Lung (tissue), 11 donors: ENCODE measurements at regions not wholly inside any gene's neighbourhood (a gene's known extent, or its start where the extent isn't known, plus 50 kb on each side); places are given as distances from the start of the nearest gene placed in this dataset.

ENCODE experiments used
- ATAC-seq: fragments of 200-7000 bp; cut with Tn5 transposase; one replicate; pipeline ENCODE4 v1.9.1; 2020; ENCODE audit warnings: moderate number of reproducible peaks; ENCODE audit not compliant: insufficient read depth, low FRiP score
- DNase-seq, 3 donors: peaks; one replicate each; pipeline ENCODE4 v3.0.0-alpha.2; 2013 to 2017
- H3K27ac ChIP-seq, 2 donors: one replicate each; pipeline ENCODE4 v1.5.1; 2013; ENCODE audit warnings: mild to moderate bottlenecking in 2 of 2, moderate library complexity in 2 of 2, control low read depth in 1 of 2, inconsistent platforms in 1 of 2, low read depth in 1 of 2, low read length in 1 of 2
- H3K27me3 ChIP-seq, 3 donors: one replicate each; pipeline ENCODE4 v1.5.1; 2013; ENCODE audit warnings: low read length in 2 of 3; ENCODE audit not compliant: control insufficient read depth in 3 of 3, insufficient read depth in 3 of 3
- H3K36me3 ChIP-seq, 4 donors: one replicate each; pipeline ENCODE4 v1.5.1; 2013; ENCODE audit warnings: low read length in 4 of 4, mild to moderate bottlenecking in 1 of 4, moderate library complexity in 1 of 4; ENCODE audit not compliant: control insufficient read depth in 4 of 4, insufficient read depth in 4 of 4
- H3K4me1 ChIP-seq, 5 donors: one replicate each; pipeline ENCODE4 v1.5.1; 2013; ENCODE audit warnings: low read length in 5 of 5, mild to moderate bottlenecking in 2 of 5, moderate library complexity in 1 of 5; ENCODE audit not compliant: control insufficient read depth in 5 of 5, insufficient read depth in 5 of 5
- H3K4me3 ChIP-seq: one replicate; pipeline ENCODE4 v1.5.1; 2013; ENCODE audit warnings: mild to moderate bottlenecking, control low read depth, moderate library complexity
- H3K9ac ChIP-seq, 2 donors: one replicate each; pipeline ENCODE4 v1.5.1; 2013; ENCODE audit warnings: low read length in 2 of 2, control low read depth in 1 of 2; ENCODE audit not compliant: insufficient read depth in 1 of 2
- H3K9me3 ChIP-seq, 4 donors: one replicate each; pipeline ENCODE4 v1.5.1; 2013; ENCODE audit warnings: low read length in 3 of 4, mild to moderate bottlenecking in 1 of 4, moderate library complexity in 1 of 4; ENCODE audit not compliant: control insufficient read depth in 4 of 4, insufficient read depth in 3 of 4
- WGBS, 2 donors: extraction: QIAGEN DNeasy Blood & Tissue Kit; methylation state at CpG; one replicate each; pipeline ENCODE4 v1.1.7; 2013; 5-methylcytosine and 5-hydroxymethylcytosine counted together
- TF ChIP-seq, protein P1 (sequence below): IDR thresholded peaks from 2 replicates; pipeline ENCODE4 v1.5.1; 2012; ENCODE audit warnings: mild to moderate bottlenecking; ENCODE audit errors: control extremely low read depth, extremely low read depth
- donor health status: control.
- donor health status: control.
- donor health status: Bipolar disorder and iron deficiency.
- donor health status: healthy.
- donor health status: DM: yes; HTN: yes; CAD: no.

DNA sequence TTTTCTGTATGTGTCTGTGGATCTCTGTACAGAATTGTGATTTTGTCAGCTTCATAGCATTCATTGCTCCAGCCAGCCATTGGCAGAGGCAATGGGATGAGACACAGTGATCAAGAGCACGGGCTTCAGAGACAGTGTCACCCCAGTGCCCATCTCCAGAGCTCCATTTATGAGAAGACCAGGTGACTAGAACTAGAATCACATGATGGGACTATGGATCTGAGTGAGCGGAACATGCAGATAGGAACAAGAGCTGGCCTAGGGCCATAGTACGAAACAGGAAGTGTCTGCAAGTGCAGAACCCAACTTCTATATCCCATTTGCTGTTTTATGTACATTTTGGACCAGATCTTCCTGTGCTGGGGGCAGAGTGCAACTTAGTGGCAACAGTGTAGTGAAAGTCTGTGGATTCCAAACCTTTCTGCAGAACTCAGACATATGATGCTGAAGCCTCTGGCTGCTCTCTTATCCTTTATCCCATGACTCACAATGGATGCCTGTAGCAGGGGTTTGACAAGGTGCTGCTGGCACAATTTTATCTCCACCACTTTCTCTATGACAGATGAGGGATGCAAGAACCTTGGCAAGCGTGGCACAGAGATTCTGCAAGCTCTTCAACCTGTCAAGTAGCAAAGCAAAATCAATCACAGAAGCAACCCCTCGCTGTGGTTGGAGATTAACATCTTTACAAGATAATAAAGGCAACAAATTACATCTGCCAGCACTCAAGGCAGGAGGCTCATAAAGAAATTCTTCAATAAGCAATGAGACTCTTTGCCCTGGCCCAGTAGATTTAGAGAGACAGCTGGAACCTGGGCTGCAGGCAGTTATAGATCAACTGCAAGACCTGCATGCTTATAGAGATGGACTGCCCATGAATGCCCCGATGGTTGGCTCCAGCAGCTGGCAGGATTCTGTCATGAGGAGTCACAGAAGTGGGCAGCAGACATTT is 681.3 kb downstream of the TNS3 start:
- H3K27me3 ChIP-seq: peaks cover 0 to 2% (median 0%) of the 10 kb centered on the region in 3 donors
- ATAC-seq (no peak), DNase-seq (no peak)
- 57 to 69% methylated on average over 6 of the region's 6 CpGs for WGBS, 2 donors
- TF ChIP-seq, protein P1, sequence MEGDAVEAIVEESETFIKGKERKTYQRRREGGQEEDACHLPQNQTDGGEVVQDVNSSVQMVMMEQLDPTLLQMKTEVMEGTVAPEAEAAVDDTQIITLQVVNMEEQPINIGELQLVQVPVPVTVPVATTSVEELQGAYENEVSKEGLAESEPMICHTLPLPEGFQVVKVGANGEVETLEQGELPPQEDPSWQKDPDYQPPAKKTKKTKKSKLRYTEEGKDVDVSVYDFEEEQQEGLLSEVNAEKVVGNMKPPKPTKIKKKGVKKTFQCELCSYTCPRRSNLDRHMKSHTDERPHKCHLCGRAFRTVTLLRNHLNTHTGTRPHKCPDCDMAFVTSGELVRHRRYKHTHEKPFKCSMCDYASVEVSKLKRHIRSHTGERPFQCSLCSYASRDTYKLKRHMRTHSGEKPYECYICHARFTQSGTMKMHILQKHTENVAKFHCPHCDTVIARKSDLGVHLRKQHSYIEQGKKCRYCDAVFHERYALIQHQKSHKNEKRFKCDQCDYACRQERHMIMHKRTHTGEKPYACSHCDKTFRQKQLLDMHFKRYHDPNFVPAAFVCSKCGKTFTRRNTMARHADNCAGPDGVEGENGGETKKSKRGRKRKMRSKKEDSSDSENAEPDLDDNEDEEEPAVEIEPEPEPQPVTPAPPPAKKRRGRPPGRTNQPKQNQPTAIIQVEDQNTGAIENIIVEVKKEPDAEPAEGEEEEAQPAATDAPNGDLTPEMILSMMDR: no peak
- peaks cover 0 to 6% (median 0%) of the 10 kb centered on the region in 4 donors for H3K9me3 ChIP-seq
- H3K36me3 ChIP-seq: no peaks in the 10 kb centered on the region
- H3K9ac ChIP-seq: no peak overlapping the region
- no peaks in the 10 kb centered on the region for H3K4me1 ChIP-seq
- H3K27ac ChIP-seq: no peak overlapping the region
- no peak overlapping the region for H3K4me3 ChIP-seq

DNA sequence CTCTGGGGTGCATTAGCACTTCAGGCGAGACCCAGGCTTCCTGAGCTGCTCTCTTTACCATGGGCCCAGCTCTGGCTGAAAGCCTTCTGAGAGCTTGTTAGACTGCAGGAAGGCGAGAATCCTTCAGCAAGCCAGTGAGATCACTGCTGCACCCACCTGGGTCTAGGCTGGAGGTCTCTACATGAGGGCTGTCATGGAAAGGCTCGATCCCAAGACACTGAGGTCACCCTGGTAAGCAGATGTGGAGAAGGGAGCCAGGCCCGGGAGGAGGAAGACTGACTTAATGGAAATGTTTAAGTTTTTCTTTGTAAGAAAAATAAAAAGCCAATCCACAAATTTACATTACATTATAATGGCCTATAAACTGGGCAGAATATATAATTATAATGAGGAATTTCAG is 684.5 kb downstream of the TNS3 start:
- peaks cover 0 to 8% (median 0%) of the 10 kb centered on the region in 4 donors for H3K9me3 ChIP-seq
- H3K9ac ChIP-seq: no peak overlapping the region
- H3K27me3 ChIP-seq: no peaks in the 10 kb centered on the region
- H3K27ac ChIP-seq: no peak overlapping the region
- ATAC-seq: no peak
- H3K36me3 ChIP-seq: no peaks in the 10 kb centered on the region
- no peaks in the 10 kb centered on the region for H3K4me1 ChIP-seq
- DNase-seq: no peak
- H3K4me3 ChIP-seq: no peak overlapping the region
- TF ChIP-seq, protein P1: no peak
- 86 to 87% methylated on average over 4 of the region's 4 CpGs for WGBS, 2 donors

DNA sequence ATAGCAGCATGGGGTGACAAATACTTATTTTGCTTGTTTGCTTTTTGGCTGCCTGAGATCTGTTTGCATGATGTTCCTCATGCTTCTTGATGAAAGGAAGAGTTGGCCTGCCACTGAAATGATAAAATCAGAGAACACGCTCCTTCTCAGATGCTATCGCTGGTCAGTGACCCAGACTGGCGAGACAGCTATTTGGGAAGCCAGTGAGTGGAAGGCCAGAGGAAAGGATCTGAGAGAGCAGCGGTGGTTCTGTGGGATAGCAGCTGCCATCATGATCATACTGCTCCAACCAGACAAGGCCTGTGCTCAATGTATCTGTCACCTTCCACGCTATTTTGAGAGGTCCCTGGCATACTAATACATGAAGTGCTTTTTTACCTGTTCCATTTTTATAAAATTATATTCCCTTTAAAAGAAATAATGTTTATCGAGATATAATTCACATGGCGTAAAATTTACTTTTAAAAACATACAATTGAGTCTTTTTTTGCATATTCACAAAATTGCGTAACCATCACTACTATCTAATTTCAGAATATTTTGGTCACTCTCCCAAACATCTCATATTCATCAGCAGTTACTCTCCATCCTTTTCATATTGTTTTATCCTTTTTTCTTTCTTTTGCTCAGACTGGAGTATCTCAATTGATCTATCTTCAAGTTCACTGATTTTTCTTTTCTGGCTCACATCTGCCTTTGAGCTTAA is 695.1 kb downstream of the TNS3 start:
- no peak for DNase-seq
- TF ChIP-seq, protein P1: no peak
- 76 to 83% methylated on average over 8 of the region's 8 CpGs for WGBS, 2 donors

More for the DNA sequence above, 695.1 kb downstream of the TNS3 start:
- H3K9ac ChIP-seq: no peak overlapping the region
- no peaks in the 10 kb centered on the region for H3K36me3 ChIP-seq
- no peak for ATAC-seq
- peaks cover 0 to 7% (median 5%) of the 10 kb centered on the region in 4 donors for H3K9me3 ChIP-seq
- no peaks in the 10 kb centered on the region for H3K4me1 ChIP-seq
- H3K27me3 ChIP-seq: no peaks in the 10 kb centered on the region
- no peak overlapping the region for H3K27ac ChIP-seq
- H3K4me3 ChIP-seq: no peak overlapping the region
